ENCODE measurements at regions not wholly inside any gene's neighbourhood (a gene's known extent, or its start where the extent isn't known, plus 50 kb on each side); places are given as distances from the start of the nearest gene placed in this dataset.

DNA sequence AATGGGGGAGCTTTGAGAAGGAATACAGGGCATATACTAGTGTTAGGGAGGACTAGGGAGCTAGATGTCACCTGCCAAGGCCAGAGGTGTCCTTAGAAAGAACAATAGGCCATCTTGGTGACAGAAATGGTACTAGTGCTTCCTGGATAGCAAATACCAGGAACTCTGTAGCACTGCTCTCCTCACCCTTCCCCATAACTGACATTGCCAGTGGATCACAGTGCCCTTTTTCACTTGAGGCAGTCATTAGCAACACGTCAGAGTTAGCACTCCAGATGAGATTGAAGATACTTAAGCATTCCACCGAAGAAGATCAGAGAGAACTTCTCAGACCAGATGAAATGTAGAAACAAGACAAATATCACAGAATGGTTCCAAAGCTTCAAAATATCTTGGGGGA lies 103.1 kb upstream of the PDZRN3 start:
- no peak for FAIRE-seq

DNA sequence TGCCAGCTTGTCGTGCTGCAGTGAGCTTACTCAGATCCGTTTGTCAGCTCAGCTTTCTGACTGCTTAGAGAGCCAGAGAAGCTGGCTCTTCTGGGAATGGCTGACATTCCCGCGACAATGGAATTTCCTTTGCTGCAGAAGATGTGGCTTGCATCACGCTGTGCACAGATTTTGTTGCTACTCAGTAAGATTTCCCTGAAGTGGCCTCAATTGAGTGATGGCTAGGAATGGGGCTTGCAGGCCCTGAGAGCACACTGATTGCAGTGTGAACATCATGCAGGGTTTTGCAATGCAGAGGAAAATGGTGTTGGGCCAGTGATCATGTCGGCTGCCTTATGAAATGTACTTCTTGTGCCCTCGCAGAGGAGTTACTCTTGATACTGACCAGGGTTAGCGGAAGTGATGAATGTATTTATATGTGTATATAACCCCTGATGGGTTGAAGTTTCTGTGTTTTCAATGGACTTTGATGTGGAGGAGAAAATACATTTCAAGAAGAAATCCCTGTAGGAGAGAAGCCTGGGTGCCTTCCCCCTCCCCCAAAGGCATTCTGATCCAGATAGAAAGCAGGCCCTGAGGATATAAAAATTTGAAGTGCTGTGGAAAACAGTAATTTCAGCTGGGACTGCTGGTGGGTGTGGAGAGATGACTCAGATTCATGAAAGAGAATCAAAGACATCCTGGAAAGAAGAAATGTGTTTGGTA lies 102.5 kb upstream of the PDZRN3 start:
- no peak for FAIRE-seq

DNA sequence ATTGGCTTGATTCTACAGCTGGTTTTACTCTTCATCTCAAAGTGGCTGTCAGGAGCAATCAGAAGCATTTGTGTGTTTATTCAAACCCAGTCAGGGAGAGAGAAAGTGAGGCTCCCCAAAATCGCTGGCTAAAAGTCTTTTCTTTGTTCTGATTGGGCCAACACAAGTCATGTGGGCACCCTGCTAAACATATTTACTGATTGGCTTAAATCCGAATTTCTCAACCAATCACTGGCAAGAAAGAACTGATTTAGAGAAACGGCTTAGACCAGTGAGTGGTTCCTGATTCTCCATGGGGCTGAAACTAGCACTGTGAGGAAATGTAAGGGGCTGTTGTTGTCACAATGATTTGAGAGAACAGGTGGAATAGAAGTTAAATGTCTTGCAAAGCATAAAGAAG lies 98.9 kb upstream of the PDZRN3 start:
- no peak for FAIRE-seq

DNA sequence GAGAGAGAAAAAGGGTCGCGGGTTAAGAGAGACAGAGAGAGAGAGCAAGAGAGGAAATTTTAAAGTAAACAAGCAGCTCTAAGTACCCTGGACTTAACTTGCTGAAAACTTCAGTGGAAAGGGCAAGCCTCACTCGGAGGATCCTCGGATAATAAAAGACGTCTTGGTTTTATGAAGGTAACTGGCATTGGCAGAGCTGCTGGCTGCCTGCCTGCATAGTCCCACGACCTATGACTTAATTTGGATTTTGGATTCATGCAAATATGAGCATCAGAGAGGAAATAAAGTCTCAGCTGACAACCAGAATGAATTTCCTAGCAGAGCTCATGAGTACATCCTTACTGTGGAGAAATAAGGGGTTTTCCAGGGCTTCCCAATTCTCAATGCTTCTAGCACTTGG lies 95.1 kb upstream of the PDZRN3 start:
- no peak for FAIRE-seq

DNA sequence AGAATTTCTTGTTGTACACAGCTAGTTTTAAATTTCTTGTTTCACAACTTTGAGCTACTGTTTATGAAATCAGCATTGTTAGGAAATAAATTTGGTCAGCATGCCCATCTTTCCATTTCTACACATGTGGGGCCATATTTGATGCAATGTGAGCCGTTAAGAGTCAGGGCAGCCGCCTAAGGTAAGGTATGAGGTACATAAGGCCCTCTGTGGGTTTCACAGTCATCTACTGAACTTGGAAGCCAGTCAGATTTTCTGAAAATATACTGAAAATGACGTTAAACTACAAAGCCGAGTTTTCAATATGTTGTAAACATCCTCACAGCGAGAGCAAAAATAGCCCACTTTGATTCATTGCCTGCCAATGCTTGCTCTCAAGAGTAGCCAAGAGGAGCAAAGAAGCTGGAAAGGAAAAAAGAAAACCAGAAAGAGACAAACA lies 94.7 kb upstream of the PDZRN3 start:
- FAIRE-seq, result no peak

DNA sequence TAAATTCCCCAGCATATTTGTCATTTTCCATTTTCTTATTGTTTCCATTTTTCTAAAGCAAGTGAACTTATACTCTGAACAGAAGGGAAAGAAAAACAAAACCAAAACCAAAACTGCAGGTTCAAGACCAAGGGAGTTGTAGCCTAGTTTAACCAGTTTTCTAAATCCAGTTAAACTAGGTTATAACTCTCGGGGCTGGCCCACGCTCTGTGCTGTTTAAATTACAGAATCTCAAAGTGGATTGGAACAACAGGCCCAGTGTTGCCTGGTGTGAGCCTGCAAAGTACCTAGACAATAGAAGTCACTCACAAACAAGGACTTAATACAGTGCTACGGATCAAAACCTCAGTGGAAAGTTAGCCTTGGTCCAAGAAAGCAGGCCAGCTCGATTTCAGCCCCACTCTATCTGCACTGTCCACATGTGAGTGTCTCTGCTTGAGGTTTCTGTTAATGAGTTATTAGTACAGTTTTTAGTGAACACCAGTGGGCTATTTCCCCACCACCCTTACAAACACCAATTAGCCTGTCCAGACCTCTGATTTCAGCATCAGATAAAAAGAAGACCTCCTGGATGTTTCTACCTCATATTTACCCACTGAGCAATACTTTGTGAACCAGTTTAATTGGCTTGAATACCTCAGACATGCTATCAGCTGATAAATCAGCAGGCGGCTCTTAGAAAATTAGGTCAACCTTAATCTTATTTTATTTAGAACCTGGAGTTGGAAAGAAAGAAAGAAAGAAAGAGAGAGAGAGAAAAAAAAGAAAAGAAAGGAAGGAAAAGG lies 93.8 kb upstream of the PDZRN3 start:
- no peak for FAIRE-seq

DNA sequence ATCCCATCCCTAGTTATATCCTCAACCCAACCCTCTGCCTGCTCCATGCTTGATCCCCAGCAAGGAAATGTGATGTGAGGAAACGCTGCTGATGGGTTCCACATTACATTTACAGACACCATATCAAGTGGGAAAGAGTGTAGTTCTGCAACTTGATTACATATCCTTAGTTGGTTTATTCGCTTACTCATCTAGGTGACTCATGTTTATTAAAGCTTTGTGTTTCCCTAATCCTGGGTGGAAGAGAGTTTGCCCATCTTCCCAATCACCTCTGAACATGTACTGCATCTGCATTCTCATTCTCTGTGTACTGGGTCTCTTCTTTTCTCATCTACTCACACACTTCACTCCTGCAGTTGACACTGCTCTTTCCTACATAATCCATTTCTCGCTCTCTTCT lies 91.7 kb upstream of the PDZRN3 start:
- FAIRE-seq, result no peak

DNA sequence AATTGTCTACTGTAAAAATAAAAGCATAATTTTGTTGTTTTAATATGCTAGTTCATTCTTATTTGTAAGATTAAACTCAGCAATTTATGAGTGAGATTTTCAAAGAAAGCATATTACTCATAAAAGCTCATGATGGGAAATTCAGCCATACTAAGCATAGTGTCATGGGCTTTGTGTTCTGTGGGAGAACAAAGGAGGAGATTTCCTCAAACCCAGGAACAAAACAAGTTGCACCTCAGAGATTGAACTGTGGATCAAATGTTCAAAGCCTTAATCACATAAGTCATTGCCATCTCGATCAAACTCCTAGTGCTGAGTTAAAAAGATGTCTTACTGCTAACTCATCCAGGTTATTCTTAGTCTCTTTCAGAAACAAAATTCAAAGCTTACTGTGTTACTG lies 85.6 kb upstream of the PDZRN3 start:
- FAIRE-seq, result no peak

DNA sequence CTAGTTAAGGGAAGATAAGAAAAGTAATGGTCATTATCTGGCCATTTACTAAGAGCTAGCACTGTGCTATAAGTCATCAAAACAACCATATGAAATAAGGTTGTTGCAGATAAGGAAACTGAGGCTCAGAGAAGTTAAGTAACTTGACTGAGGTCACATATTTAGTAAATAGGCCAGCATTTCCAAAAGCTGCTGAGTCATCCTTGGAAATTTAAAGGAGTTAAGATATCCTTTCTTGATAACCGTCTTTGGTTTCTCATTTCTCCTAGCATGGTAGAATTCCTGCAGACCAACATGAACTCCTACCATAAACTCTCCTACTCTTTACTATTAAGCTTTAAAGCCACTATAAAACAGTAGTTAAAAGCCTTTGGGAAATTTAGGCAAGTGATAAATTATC lies 85.0 kb upstream of the PDZRN3 start:
- no peak for FAIRE-seq

DNA sequence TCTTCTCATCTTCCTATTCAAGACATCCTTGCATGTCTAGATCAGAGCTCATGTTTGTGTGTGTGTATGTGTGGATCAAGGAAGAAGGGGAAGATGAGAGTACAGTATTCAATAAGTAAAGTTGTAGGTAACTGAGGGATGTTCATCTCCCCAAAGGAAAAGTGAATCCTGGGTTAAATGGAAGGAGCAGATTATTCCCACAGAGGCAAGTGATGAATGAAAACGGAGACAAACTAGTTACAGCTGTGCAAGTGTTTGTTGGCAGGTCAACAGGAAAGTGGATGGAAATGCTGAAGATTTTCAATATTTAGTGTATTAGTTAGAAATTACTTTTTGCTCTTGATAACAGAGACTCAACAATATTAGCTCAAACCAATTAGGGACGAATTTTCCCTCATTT lies 84.2 kb upstream of the PDZRN3 start:
- FAIRE-seq, result no peak

DNA sequence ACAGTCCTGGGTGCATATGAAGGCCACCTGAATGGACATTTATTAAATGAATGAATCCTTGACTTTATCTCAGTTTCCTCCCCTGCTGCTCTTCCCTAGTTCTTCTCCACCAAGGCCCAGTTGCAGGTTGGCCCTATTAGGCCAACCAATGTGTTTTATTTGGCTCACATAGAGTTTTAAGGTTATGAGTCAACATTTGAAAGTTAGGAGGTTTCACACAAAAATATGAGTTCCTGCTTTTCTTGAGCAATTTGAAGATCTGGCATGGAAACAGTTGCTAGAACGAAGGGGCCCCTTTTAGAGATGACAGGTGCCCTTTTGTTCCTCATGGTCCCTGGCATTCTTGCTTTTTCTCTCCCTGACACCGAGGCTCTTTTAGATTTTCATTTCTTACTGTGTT lies 83.0 kb upstream of the PDZRN3 start:
- no peak for FAIRE-seq

DNA sequence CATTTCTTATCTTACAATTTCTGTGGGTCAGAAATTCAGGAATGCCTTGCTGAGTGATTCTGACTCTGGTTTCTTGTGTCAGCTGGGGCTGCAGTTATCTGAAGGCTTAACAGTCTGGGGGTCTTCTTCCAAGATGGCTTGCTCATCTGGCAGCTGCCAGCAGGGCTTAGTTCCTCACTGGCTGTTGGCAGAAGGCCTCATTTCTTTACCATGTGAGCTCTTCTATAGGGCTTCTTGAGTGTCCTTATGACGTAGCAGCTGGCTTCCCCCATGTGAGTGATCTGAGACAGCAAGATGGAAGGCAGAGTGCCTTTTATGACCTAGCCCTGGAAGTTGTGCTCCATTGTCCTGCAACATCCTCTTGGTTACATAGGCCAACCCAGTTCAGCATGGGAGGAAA lies 82.0 kb upstream of the PDZRN3 start:
- no peak for FAIRE-seq

DNA sequence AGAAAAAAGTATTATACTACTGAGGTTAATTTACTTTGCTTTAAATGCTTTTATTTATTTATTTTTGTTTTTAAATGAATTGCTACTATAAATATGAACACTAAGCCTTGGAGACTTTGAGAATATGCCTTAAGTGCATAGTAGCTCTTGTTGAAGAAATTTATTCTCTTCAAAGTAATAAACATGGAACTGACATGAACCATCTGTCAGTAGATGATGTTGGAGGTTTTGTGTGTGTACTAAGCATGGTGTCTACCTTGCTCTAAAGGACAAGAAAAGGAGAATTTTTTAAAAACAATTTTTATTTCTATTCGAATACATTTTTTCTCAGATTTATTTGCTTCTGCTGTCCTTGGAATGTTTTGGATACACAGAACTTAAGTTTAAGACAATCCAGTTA lies 81.1 kb upstream of the PDZRN3 start:
- FAIRE-seq, result no peak

DNA sequence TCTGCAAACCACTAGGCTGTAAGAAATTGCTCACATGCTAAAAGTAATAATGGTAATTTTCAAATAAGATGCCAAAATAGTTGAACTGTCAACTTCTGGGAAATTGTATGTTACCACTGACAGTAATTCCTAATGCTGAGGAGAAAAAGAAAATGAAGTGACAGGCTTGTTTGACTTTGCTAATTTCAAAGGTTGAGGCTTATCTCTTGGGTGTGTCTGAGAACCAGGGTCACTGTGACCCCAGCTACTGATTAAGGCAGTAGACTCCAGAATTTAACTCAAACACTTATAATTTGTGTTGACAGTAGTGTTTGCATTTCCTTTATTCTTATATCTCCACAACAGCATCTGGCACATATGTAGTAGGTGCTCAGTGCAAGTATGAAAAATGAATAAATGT lies 74.6 kb upstream of the PDZRN3 start:
- FAIRE-seq, result no peak

DNA sequence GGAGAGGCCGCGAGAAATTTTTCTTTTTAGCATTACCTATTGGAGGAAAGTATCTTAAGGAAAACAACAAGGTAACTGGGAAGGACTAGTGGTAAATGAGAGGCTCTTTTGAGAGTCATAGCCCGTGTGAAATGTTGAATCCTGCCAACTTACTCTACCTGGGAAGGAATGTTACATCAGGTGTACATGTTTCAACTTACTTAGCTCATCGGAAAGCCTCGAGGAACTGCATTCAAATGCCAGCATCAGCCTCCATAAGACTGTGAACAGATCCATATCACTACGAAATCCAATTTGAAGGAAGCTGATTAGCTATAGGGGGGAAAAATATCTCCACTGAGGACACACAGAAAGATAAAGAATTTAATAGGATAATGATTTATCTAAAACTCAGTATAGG lies 72.3 kb upstream of the PDZRN3 start:
- FAIRE-seq, result no peak

DNA sequence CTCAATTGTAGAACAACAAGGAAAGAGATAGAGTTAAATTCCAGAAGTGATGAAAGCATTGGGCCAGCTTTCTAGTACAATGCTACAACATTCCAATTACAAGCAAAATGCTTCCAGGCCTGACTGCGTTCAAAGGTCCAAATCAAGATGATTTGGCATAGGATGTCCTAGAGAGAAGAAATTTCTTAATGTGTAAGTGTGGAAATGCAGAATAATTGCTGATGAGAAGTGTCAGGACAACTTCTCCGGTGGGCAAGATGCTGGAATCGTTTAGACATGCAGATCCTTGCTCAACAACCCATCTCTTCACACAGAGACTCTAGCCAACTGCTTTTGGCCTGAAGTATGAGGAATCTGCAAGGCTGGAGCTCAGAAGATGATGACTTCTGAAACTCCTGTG lies 71.1 kb upstream of the PDZRN3 start:
- FAIRE-seq, result no peak

DNA sequence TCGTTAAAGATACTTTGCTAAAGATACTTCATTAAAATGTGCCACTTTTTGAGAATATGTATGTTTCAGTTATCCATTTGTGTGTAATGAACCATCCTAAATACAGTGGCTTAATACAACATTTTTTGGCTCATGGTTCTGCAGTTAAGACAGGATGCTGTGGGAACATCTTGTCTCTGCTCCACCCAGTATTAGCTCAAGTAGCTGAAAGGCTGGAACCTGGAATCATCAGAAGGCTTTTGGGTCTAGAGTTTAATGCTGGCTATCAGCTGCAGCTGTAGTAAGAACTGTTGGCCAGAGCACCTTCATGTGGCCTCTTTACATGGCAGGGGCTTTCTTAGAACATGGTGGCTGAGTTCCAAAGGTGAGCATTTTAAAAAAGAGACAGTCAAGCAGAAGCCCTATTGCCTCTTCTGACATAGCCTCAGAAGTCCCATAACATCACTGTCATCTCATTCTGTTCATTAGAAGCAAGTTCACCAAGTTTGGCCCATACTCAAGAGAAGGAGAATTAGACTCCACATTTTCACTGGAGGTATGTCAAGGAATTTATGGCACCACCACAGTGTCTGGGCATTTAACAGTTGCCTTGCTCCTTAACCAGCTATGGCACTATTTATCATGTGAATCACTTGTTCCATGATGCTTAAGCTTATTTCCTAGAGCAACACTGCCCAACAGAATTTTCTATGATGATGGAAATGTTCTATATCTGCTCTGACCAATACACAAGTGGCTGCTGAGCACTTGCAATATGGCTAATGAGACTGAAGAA lies 70.4 kb upstream of the PDZRN3 start:
- FAIRE-seq, result no peak

DNA sequence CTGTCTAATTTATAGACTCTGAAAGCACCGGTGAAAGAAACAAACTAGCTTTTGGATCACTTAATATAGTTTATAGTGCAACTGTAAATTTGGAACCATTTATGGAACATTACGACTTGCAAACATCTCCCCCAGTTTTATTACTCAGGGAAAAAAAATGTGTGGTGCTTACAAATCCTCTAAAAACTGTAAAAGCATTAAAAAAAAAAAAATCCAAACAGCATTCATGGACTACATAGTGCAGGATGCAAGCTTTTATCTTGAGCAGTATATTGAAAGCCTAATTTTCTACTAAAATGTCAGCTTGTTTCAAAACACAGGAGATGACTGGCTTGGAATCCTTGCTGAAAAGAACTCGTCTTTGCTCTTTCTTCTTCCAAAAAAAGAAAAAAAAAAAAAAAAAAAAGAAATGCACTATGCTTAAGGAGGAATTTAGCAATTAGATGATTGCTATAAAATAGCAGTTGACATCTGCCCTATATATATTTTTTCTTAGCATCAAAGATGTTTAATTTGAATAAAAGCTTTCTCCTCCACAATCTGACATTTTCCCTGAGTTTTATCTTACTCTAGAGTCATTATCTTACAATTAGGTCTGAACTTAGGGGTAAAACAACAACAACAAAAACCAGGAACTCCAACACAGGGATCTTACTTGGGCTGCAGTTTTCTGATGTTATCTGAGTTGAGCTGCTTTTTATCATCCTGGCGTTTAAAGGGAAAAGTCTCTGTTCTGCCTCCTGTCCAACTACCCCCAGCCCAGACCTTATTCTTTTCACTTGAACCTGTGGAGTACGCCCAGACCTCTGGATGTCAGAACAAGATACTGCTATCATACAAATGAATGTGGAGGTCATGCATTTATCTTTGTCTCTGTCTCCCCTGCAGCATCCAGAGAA lies 62.6 kb upstream of the PDZRN3 start:
- no peak for FAIRE-seq

DNA sequence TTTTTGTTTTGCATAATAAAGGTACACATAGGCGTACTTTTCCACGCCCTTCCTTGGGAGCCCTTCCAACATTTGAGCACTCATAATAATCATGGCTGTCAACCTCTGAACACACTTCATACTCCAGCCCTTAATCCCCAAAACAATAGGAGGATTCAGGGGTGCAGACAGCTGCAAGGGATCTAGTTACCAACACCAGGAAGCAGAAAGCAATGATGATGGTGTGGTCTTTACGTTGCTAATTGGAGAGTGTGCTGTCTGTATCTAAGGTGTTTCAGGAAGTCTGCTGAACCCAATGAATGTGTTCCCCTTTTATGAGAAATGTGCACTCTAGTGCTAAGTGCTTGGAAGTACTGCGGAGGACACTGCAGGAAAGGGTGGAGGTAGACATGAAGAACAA lies 60.3 kb upstream of the PDZRN3 start:
- no peak for FAIRE-seq

DNA sequence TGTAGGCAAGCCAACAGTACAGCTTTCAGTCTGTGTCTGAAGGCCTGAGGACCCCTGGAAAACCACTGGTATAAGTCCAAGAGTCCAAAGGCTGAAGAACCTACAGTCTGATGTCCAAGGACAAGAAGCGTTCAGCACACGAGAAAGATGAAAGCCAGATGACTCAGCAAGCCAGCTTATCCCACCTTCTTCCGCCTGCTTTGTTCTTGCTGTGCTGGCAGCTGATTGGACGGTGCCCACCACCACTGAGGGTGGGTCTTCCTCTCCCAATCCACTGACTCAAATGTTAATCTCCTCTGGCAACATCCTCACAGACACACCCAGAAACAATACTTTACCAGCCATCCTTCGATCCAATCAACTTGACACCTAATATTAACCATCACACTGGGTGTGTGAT lies 59.0 kb upstream of the PDZRN3 start:
- FAIRE-seq, result no peak

DNA sequence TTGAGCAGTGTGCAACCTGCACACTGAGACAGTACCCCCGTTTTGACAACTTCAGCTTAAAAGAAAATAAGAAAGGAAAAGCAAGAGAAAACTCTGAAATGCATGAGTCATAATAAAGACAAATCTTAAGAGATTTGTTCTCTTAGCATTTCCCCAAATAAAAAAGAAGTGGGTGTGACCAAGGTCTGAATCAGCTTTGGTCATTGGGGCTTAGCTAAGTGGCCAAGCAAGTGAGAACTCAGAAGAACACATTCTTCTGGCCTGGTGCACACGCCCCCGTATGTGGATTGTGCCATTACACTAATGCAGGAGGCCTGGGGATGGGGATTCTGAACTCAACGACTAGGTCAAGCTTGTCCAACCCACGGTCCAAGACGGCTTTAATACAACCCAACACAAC lies 56.9 kb upstream of the PDZRN3 start:
- FAIRE-seq, result no peak

DNA sequence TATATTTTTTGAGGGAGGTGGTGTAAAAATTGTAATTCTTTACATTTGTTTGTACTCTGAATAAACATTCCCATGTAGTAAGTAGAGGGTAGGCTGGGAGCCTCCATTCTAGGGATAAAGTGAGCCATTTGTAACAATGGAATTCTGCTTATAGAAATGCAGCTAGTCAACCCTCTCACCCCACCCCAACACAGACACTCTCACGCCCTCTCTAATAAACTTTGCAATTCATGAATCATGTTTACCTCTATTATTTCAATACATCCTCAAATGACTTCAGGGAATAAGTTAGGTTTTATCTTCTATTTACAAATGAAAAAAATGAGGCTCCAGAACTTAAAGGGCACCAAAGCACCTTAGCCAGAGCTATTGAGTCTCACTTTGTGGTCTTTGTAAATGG lies 56.5 kb upstream of the PDZRN3 start:
- FAIRE-seq, result no peak
